Umbilical cord (tissue), 1 donor: ENCODE measurements at regions not wholly inside any gene's neighbourhood (a gene's known extent, or its start where the extent isn't known, plus 50 kb on each side); places are given as distances from the start of the nearest gene placed in this dataset.
A peak's percentile ranks its signal among the peaks of the same experiment; 100 is the strongest.
"Not testable (repeated sequence)": the region's sequence is repeated elsewhere in the genome, so short reads cannot be mapped to it uniquely, and the experiment has no call there.

ENCODE experiments used
- DNase-seq: peaks from one replicate; pipeline ENCODE4 v3.0.0-alpha.2; 2015; ENCODE audit warnings: low spot score

- DNase-seq, result no peak
Measured at GRCh38 chr10:114730291-114730690, 72.2 kb upstream of the ABLIM1 start.

GRCh38 chr10:114732931-114733330 is 74.9 kb upstream of the ABLIM1 start:
- DNase-seq, result no peak

- no peak for DNase-seq
Measured at GRCh38 chr10:114735946-114736345, 77.9 kb upstream of the ABLIM1 start.

GRCh38 chr10:114743521-114744231 is 77.9 kb upstream of the FHIP2A start:
- DNase-seq, result no peak

GRCh38 chr10:114746531-114746930 is 75.0 kb upstream of the FHIP2A start:
- no peak for DNase-seq

GRCh38 chr10:114748241-114748640 is 73.3 kb upstream of the FHIP2A start:
- no peak for DNase-seq

GRCh38 chr10:114749014-114749413 is 72.6 kb upstream of the FHIP2A start:
- DNase-seq, result peak; percentile 71

GRCh38 chr10:114749510-114749909 is 72.1 kb upstream of the FHIP2A start:
- no peak for DNase-seq

- DNase-seq, result no peak
Measured at GRCh38 chr10:114751856-114752255, 69.7 kb upstream of the FHIP2A start.

- not testable (repeated sequence) for DNase-seq
Measured at GRCh38 chr10:114752570-114752969, 69.0 kb upstream of the FHIP2A start.

- no peak for DNase-seq
Measured at GRCh38 chr10:114753126-114753525, 68.5 kb upstream of the FHIP2A start.

GRCh38 chr10:114754445-114755320 is 66.9 kb upstream of the FHIP2A start:
- peak; percentile 83 for DNase-seq

- no peak for DNase-seq
Measured at GRCh38 chr10:114755537-114755936, 66.0 kb upstream of the FHIP2A start.

- no peak for DNase-seq
Measured at GRCh38 chr10:114758331-114758730, 63.2 kb upstream of the FHIP2A start.

GRCh38 chr10:114761205-114762193 is 60.1 kb upstream of the FHIP2A start:
- DNase-seq, result no peak

GRCh38 chr10:114762811-114763210 is 58.8 kb upstream of the FHIP2A start:
- no peak for DNase-seq

GRCh38 chr10:114764656-114765055 is 56.9 kb upstream of the FHIP2A start:
- no peak for DNase-seq

GRCh38 chr10:114766470-114766869 is 55.1 kb upstream of the FHIP2A start:
- no peak for DNase-seq

GRCh38 chr10:114767101-114767985 is 54.2 kb upstream of the FHIP2A start:
- no peak for DNase-seq

GRCh38 chr10:114767986-114768821 is 53.4 kb upstream of the FHIP2A start:
- DNase-seq, result no peak
